IMR-90 (cell line): ENCODE measurements at regions not wholly inside any gene's neighbourhood (a gene's known extent, or its start where the extent isn't known, plus 50 kb on each side); places are given as distances from the start of the nearest gene placed in this dataset.

Experiments used
- BHLHE40 ChIP-seq: fragments of 150-350 bp; IDR thresholded peaks from 2 replicates; pipeline ENCODE4 v1.6.1; 2016; ENCODE audit warnings: mild to moderate bottlenecking, low read depth, low read length
- CEBPB ChIP-seq: IDR thresholded peaks from 2 replicates; pipeline ENCODE4 v1.6.1; 2012; ENCODE audit warnings: low read depth, low read length, improper control_type of control experiment
- CHD1 ChIP-seq: IDR thresholded peaks from 2 replicates; pipeline ENCODE4 v1.6.1; 2012; ENCODE audit warnings: low read depth, low read length, improper control_type of control experiment
- CTCF ChIP-seq: conservative IDR thresholded peaks from 2 replicates; pipeline ENCODE4 v1.5.1; 2012; ENCODE audit warnings: mild to moderate bottlenecking, low read depth, low read length, improper control_type of control experiment
- FOS ChIP-seq: fragments of 150-350 bp; IDR thresholded peaks from 2 replicates; pipeline ENCODE4 v1.6.1; 2016; ENCODE audit warnings: low read depth, low read length
- MAFK ChIP-seq: IDR thresholded peaks from 2 replicates; pipeline ENCODE4 v1.6.1; 2012; ENCODE audit warnings: low read depth, low read length, improper control_type of control experiment
- MXI1 ChIP-seq: IDR thresholded peaks from 2 replicates; pipeline ENCODE4 v1.6.1; 2012; ENCODE audit warnings: low read depth, mild to moderate bottlenecking, low read length, moderate library complexity, borderline replicate concordance
- POLR2A ChIP-seq: IDR thresholded peaks from 2 replicates; pipeline ENCODE4 v1.6.1; 2012; ENCODE audit warnings: mild to moderate bottlenecking, low read depth, low read length
- RAD21 ChIP-seq: IDR thresholded peaks from 2 replicates; pipeline ENCODE4 v1.6.1; 2012; ENCODE audit warnings: low read length, improper control_type of control experiment
- USF2 ChIP-seq: fragments of 150-350 bp; IDR thresholded peaks from 2 replicates; pipeline ENCODE4 v1.6.1; 2017; ENCODE audit warnings: mild to moderate bottlenecking, antibody characterized with exemption, low read length, low read depth

GRCh38 chr13:111020546-111020945 lies 94.6 kb upstream of the ARHGEF7 start:
- no peak for TF ChIP-seq CTCF
- no peak for TF ChIP-seq USF2
- no peak for TF ChIP-seq RAD21
- no peak for TF ChIP-seq CHD1
- no peak for TF ChIP-seq BHLHE40
- TF ChIP-seq CEBPB, result no peak
- TF ChIP-seq POLR2A, result no peak
- TF ChIP-seq MXI1, result no peak
- TF ChIP-seq FOS, result no peak
- no peak for TF ChIP-seq MAFK
